ENCODE measurements at regions not wholly inside any gene's neighbourhood (a gene's known extent, or its start where the extent isn't known, plus 50 kb on each side); places are given as distances from the start of the nearest gene placed in this dataset.

- Histone ChIP-seq H3K9me3 (ENCODE audit: low read length) (peaks cover 7% of the 10 kb centered on the region; the same call in 1 of the 2 replicates), H3K4me3 (replicated peaks in 1 of 3; ENCODE audit: insufficient read depth in 1 of 3, low read depth in 2 of 3, low read length in 3 of 3) (no peak overlapping the region), H3K27me3 (ENCODE audit: control insufficient read depth in 1 of 2, insufficient read depth in 2 of 2, low read length in 2 of 2) (no peaks in the 10 kb centered on the region), H2AFZ (ENCODE audit: low read length) (no peak overlapping the region), H3K9ac (ENCODE audit: insufficient read depth, low read depth, low read length) (no peak overlapping the region), H3K79me2 (ENCODE audit: insufficient read depth, low read length) (no peaks in the 10 kb centered on the region), H4K20me1 (ENCODE audit: insufficient read depth, low read length) (no peaks in the 10 kb centered on the region), H3K4me2 (ENCODE audit: low read depth, low read length) (no peak overlapping the region), H3K36me3 (replicated peaks in 1 of 2; ENCODE audit: control insufficient read depth in 1 of 2, insufficient read depth in 2 of 2, low read length in 2 of 2) (no peaks in the 10 kb centered on the region), H3K27ac (ENCODE audit: extremely low read length, insufficient read depth, low read length) (no peak overlapping the region), H3K4me1 (ENCODE audit: insufficient read depth, low read length) (no peaks in the 10 kb centered on the region)
- in situ Hi-C loops (cut with HindIII; ENCODE audit: extremely low pct_ligation_motif_present, low pct_unique_long_range_greater_than_20kb) (no loop called here), intact Hi-C loops (cut with micrococcal nuclease; ENCODE audit: unreplicated experiment) (no loop called here)
- no peak for ATAC-seq
- no peak for FAIRE-seq
- CTCF ChIA-PET (ENCODE audit: low intra/inter-chr PET ratio, low total read pairs), result no interaction called here
- DNase-seq (ENCODE audit: low spot score), result no peak
- no TSS peak for BruUV-seq (replicated peaks)
- TF ChIP-seq GZF1 (CRISPR knock-in tag; IDR thresholded peaks at IDR 0.05) (no peak), PAWR (CRISPR knock-in tag; IDR thresholded peaks at IDR 0.05; ENCODE audit: borderline replicate concordance) (no peak), ZNF563 (CRISPR knock-in tag; IDR thresholded peaks at IDR 0.05) (no peak), HDAC2 (CRISPR knock-in tag; IDR thresholded peaks at IDR 0.05) (no peak), ZNF773 (CRISPR knock-in tag; IDR thresholded peaks at IDR 0.05; ENCODE audit: borderline replicate concordance) (no peak), MED1 (CRISPR knock-in tag; IDR thresholded peaks at IDR 0.05) (no peak), ARID4A (CRISPR knock-in tag; IDR thresholded peaks at IDR 0.05; ENCODE audit: borderline replicate concordance) (no peak), WIZ (CRISPR knock-in tag; IDR thresholded peaks at IDR 0.05) (no peak), KDM4B (CRISPR knock-in tag; IDR thresholded peaks at IDR 0.05) (no peak), MLX (CRISPR knock-in tag; IDR thresholded peaks at IDR 0.05) (no peak), MAX (IDR thresholded peaks at IDR 0.05) (no peak), TBX3 (IDR thresholded peaks at IDR 0.05; ENCODE audit: borderline replicate concordance) (no peak), NR0B2 (CRISPR knock-in tag; IDR thresholded peaks at IDR 0.05) (no peak), SATB2 (CRISPR knock-in tag; IDR thresholded peaks at IDR 0.05) (no peak), NKX3-1 (CRISPR knock-in tag; IDR thresholded peaks at IDR 0.05) (no peak), FOXP1 (IDR thresholded peaks at IDR 0.05) (no peak), FOXP1 (CRISPR knock-in tag; IDR thresholded peaks at IDR 0.05) (no peak), MLLT10 (CRISPR knock-in tag; IDR thresholded peaks at IDR 0.05) (no peak)
- 4% methylated on average over 2 of the region's 2 CpGs for WGBS (ENCODE audit: low lambda C conversion rate)
- POLR2A ChIA-PET, result no interaction called here
Measured at GRCh38 chr6:23510778-23511510, 615.1 kb upstream of the NRSN1 start.

Measured in HepG2 (cell line).